IMR-90 (cell line): ENCODE measurements at regions not wholly inside any gene's neighbourhood (a gene's known extent, or its start where the extent isn't known, plus 50 kb on each side); places are given as distances from the start of the nearest gene placed in this dataset.

Experiments
- ATAC-seq: fragments of 200-7000 bp; cut with Tn5 transposase; 2 replicates; pipeline ENCODE4 v1.9.1; 2020; ENCODE audit warnings: low read depth, mild to moderate bottlenecking, moderate library complexity
- BruUV-seq: library from RNA; stranded (reverse); fragments of 400-500 nt; replicated peaks from 2 replicates; lab custom pipeline; 2021; lab: Mats Ljungman, UMichigan
- CTCF ChIA-PET: fragments of 300-600 bp; formaldehyde crosslinking; extraction: SDS; loops from one replicate; lab custom pipeline; 2021; ENCODE audit warnings: antibody characterized with exemption; lab: Yijun Ruan, JAX
- POLR2A ChIA-PET: fragments of 300-600 bp; sonication (Branson Sonifier 250); formaldehyde crosslinking; loops from one replicate; lab custom pipeline; 2022; ENCODE audit warnings: antibody characterized with exemption; ENCODE audit not compliant: unreplicated experiment; lab: Charles Lee
- DNase-seq: peaks from one replicate; pipeline ENCODE4 v3.0.0; 2013
- H2AFZ ChIP-seq: replicated peaks from 2 replicates; pipeline ENCODE3; 2013; ENCODE audit warnings: low read length, mild to moderate bottlenecking; ENCODE audit not compliant: poor library complexity
- H2AK5ac ChIP-seq: 2 replicates; pipeline ENCODE4 v1.6.1; 2013; ENCODE audit warnings: low read depth, low read length, inconsistent platforms
- H2AK9ac ChIP-seq: replicated peaks from 2 replicates; pipeline ENCODE3; 2013; ENCODE audit warnings: mild to moderate bottlenecking, low read depth, low read length, moderate library complexity; ENCODE audit not compliant: poor library complexity
- H2BK120ac ChIP-seq: 2 replicates; pipeline ENCODE4 v1.6.1; 2013; ENCODE audit warnings: low read depth, low read length, inconsistent platforms
- H2BK15ac ChIP-seq: 3 replicates; pipeline ENCODE4 v1.6.1; 2013; ENCODE audit warnings: low read depth, low read length, inconsistent platforms
- H2BK20ac ChIP-seq: 2 replicates; pipeline ENCODE4 v1.6.1; 2013; ENCODE audit warnings: low read depth, mild to moderate bottlenecking, inconsistent platforms, low read length, moderate library complexity
- H2BK5ac ChIP-seq: 2 replicates; pipeline ENCODE4 v1.6.1; 2013; ENCODE audit warnings: mild to moderate bottlenecking, low read depth, low read length, inconsistent platforms; ENCODE audit not compliant: poor library complexity, severe bottlenecking
- H3K14ac ChIP-seq: replicated peaks from 2 replicates; pipeline ENCODE4 v1.6.1; 2013; ENCODE audit warnings: low read depth, low read length, inconsistent platforms
- H3K18ac ChIP-seq: 2 replicates; pipeline ENCODE4 v1.6.1; 2013; ENCODE audit warnings: low read depth, low read length, control low read depth
- H3K23ac ChIP-seq: 2 replicates; pipeline ENCODE4 v1.6.1; 2013; ENCODE audit warnings: low read depth, low read length, inconsistent platforms
- H3K27ac ChIP-seq: 2 replicates; pipeline ENCODE4 v1.5.1; 2013; ENCODE audit warnings: mild to moderate bottlenecking, control low read depth, low read length; ENCODE audit not compliant: insufficient read depth
- H3K27me3 ChIP-seq: 2 replicates; pipeline ENCODE4 v1.6.1; 2013; ENCODE audit warnings: low read length; ENCODE audit not compliant: control insufficient read depth, insufficient read depth
- H3K36me3 ChIP-seq: 2 replicates; pipeline ENCODE4 v1.6.1; 2013; ENCODE audit warnings: low read length, mixed read lengths; ENCODE audit not compliant: control insufficient read depth, insufficient read depth
- H3K4ac ChIP-seq: 2 replicates; pipeline ENCODE4 v1.6.1; 2013; ENCODE audit warnings: low read depth, low read length, inconsistent platforms
- H3K4me1 ChIP-seq: 2 replicates; pipeline ENCODE4 v1.6.1; 2013; ENCODE audit warnings: low read length, mixed read lengths; ENCODE audit not compliant: control insufficient read depth, insufficient read depth
- H3K4me2 ChIP-seq: 2 replicates; pipeline ENCODE4 v1.6.1; 2013; ENCODE audit warnings: low read depth, mild to moderate bottlenecking, control low read depth, low read length, moderate library complexity
- H3K4me3 ChIP-seq: 2 replicates; pipeline ENCODE4 v1.5.1; 2013; ENCODE audit warnings: low read depth, mild to moderate bottlenecking, control low read depth, low read length, moderate library complexity; ENCODE audit not compliant: insufficient read depth
- H3K56ac ChIP-seq: 2 replicates; pipeline ENCODE4 v1.6.1; 2013; ENCODE audit warnings: low read length, inconsistent platforms; ENCODE audit not compliant: insufficient read depth; ENCODE audit errors: extremely low read depth
- H3K79me1 ChIP-seq, 2 experiments: 2 replicates each; pipeline ENCODE4 v1.6.1; 2013; ENCODE audit warnings: low read length in 2 of 2, inconsistent platforms in 1 of 2, low read depth in 1 of 2
- H3K9ac ChIP-seq: 2 replicates; pipeline ENCODE4 v1.6.1; 2013; ENCODE audit warnings: low read depth, low read length, control low read depth
- H3K9me1 ChIP-seq: 2 replicates; pipeline ENCODE4 v1.6.1; 2013; ENCODE audit warnings: low read length, inconsistent platforms; ENCODE audit not compliant: insufficient read depth
- H3K9me3 ChIP-seq: 2 replicates; pipeline ENCODE4 v1.6.1; 2013; ENCODE audit warnings: low read length; ENCODE audit not compliant: control insufficient read depth, insufficient read depth
- H4K20me1 ChIP-seq: 2 replicates; pipeline ENCODE4 v1.6.1; 2013; ENCODE audit warnings: low read length, inconsistent platforms; ENCODE audit not compliant: insufficient read depth
- H4K5ac ChIP-seq: 2 replicates; pipeline ENCODE4 v1.6.1; 2013; ENCODE audit warnings: mild to moderate bottlenecking, low read depth, low read length, control low read depth
- H4K8ac ChIP-seq, 2 experiments: 2 replicates each; pipeline ENCODE4 v1.6.1; 2013; ENCODE audit warnings: low read depth in 2 of 2, low read length in 2 of 2, control low read depth in 1 of 2, inconsistent platforms in 1 of 2
- H4K91ac ChIP-seq: 2 replicates; pipeline ENCODE4 v1.6.1; 2013; ENCODE audit warnings: low read depth, low read length, inconsistent platforms; ENCODE audit not compliant: insufficient read depth
- BHLHE40 ChIP-seq: fragments of 150-350 bp; IDR thresholded peaks from 2 replicates; pipeline ENCODE4 v1.6.1; 2016; ENCODE audit warnings: mild to moderate bottlenecking, low read depth, low read length
- CEBPB ChIP-seq: IDR thresholded peaks from 2 replicates; pipeline ENCODE4 v1.6.1; 2012; ENCODE audit warnings: low read depth, low read length, improper control_type of control experiment
- CHD1 ChIP-seq: IDR thresholded peaks from 2 replicates; pipeline ENCODE4 v1.6.1; 2012; ENCODE audit warnings: low read depth, low read length, improper control_type of control experiment
- CTCF ChIP-seq: conservative IDR thresholded peaks from 2 replicates; pipeline ENCODE4 v1.5.1; 2012; ENCODE audit warnings: mild to moderate bottlenecking, low read depth, low read length, improper control_type of control experiment
- FOS ChIP-seq: fragments of 150-350 bp; IDR thresholded peaks from 2 replicates; pipeline ENCODE4 v1.6.1; 2016; ENCODE audit warnings: low read depth, low read length
- MAFK ChIP-seq: IDR thresholded peaks from 2 replicates; pipeline ENCODE4 v1.6.1; 2012; ENCODE audit warnings: low read depth, low read length, improper control_type of control experiment
- MAZ ChIP-seq: IDR thresholded peaks from 2 replicates; pipeline ENCODE4 v1.6.1; 2012; ENCODE audit warnings: low read depth, mild to moderate bottlenecking, low read length, improper control_type of control experiment, moderate library complexity, borderline replicate concordance
- MXI1 ChIP-seq: IDR thresholded peaks from 2 replicates; pipeline ENCODE4 v1.6.1; 2012; ENCODE audit warnings: low read depth, mild to moderate bottlenecking, low read length, moderate library complexity, borderline replicate concordance
- NFE2L2 ChIP-seq: fragments of 150-350 bp; IDR thresholded peaks from 2 replicates; pipeline ENCODE4 v1.6.1; 2016; ENCODE audit warnings: low read depth, mild to moderate bottlenecking, low read length
- POLR2A ChIP-seq: IDR thresholded peaks from 2 replicates; pipeline ENCODE4 v1.6.1; 2012; ENCODE audit warnings: mild to moderate bottlenecking, low read depth, low read length
- RAD21 ChIP-seq: IDR thresholded peaks from 2 replicates; pipeline ENCODE4 v1.6.1; 2012; ENCODE audit warnings: low read length, improper control_type of control experiment
- RCOR1 ChIP-seq: IDR thresholded peaks from 2 replicates; pipeline ENCODE4 v1.6.1; 2012; ENCODE audit warnings: mild to moderate bottlenecking, low read length, improper control_type of control experiment; ENCODE audit not compliant: insufficient replicate concordance
- RFX5 ChIP-seq: IDR thresholded peaks from 2 replicates; pipeline ENCODE4 v1.8.0; 2012; ENCODE audit warnings: low read depth, mild to moderate bottlenecking, low read length, moderate library complexity
- SMC3 ChIP-seq: fragments of 150-350 bp; IDR thresholded peaks from 2 replicates; pipeline ENCODE4 v1.6.1; 2016; ENCODE audit warnings: low read depth, mild to moderate bottlenecking, antibody characterized with exemption, low read length, moderate library complexity
- USF2 ChIP-seq: fragments of 150-350 bp; IDR thresholded peaks from 2 replicates; pipeline ENCODE4 v1.6.1; 2017; ENCODE audit warnings: mild to moderate bottlenecking, antibody characterized with exemption, low read length, low read depth
- WGBS, 2 experiments: methylation state at CpG; one replicate each; pipeline versions ENCODE4 v1.1.5 to v1.1.7; 2013; ENCODE audit warnings: missing lambda C conversion rate in 2 of 2; ENCODE audit not compliant: insufficient read length in 1 of 2; ENCODE audit errors: extremely low coverage in 2 of 2; 5-methylcytosine and 5-hydroxymethylcytosine counted together
- dilution Hi-C: fragments of 300-500 bp; cut with HindIII; formaldehyde crosslinking; loops from one replicate; pipeline ENCODE4 v1.14.3; 2018; ENCODE audit warnings: low sequenced_read_pairs; ENCODE audit not compliant: unreplicated experiment
- in situ Hi-C: fragments of 300-500 bp; cut with MboI; formaldehyde crosslinking; loops from 3 replicates; pipeline ENCODE4 v1.14.3; 2019; ENCODE audit warnings: low sequenced_read_pairs, inconsistent platforms, mixed read lengths
- intact Hi-C: fragments of 100-400 bp; cut with micrococcal nuclease; formaldehyde crosslinking; loops from 2 replicates; pipeline ENCODE4 v1.10.0; 2022

- no peak overlapping the region for H2BK20ac ChIP-seq
- no peak overlapping the region for H2BK5ac ChIP-seq
- H3K9me3 ChIP-seq: peaks cover 6% of the 10 kb centered on the region; the same call in 1 of the 2 replicates
- H4K91ac ChIP-seq: no peak overlapping the region
- no peak overlapping the region for H2AFZ ChIP-seq
- TF ChIP-seq RAD21 (no peak), RFX5 (no peak), CEBPB (no peak), MAFK (no peak), SMC3 (no peak), CHD1 (no peak), NFE2L2 (no peak), CTCF (no peak), BHLHE40 (no peak), FOS (no peak), MAZ (no peak), USF2 (no peak), RCOR1 (no peak), POLR2A (no peak), MXI1 (no peak)
- CTCF ChIA-PET: no interaction called here
- dilution Hi-C loops (no loop called here), in situ Hi-C loops (no loop called here), intact Hi-C loops (no loop called here)
- no peak overlapping the region for H3K14ac ChIP-seq
- no peak overlapping the region for H3K4me3 ChIP-seq
- no peak overlapping the region for H3K23ac ChIP-seq
- H3K9ac ChIP-seq: no peak overlapping the region
- WGBS, 2 experiments: no CpG with 5 or more reads among the region's 4 CpGs
- H4K5ac ChIP-seq: no peak overlapping the region
- H2AK5ac ChIP-seq: no peak overlapping the region
- no peak overlapping the region for H3K4ac ChIP-seq
- H4K8ac ChIP-seq: no peak overlapping the region
- H3K56ac ChIP-seq: no peak overlapping the region
- H3K79me1 ChIP-seq: no peaks in the 10 kb centered on the region
- POLR2A ChIA-PET: no interaction called here
- H3K27ac ChIP-seq: no peak overlapping the region
- H2BK15ac ChIP-seq: no peak overlapping the region
- H2AK9ac ChIP-seq: no peak overlapping the region
- H3K18ac ChIP-seq: no peak overlapping the region
- H3K4me2 ChIP-seq: no peak overlapping the region
- H3K27me3 ChIP-seq: no peaks in the 10 kb centered on the region
- no peaks in the 10 kb centered on the region for H3K9me1 ChIP-seq
- no peaks in the 10 kb centered on the region for H4K20me1 ChIP-seq
- no peak overlapping the region for H2BK120ac ChIP-seq
- ATAC-seq (no peak), DNase-seq (no peak)
- H3K36me3 ChIP-seq: no peaks in the 10 kb centered on the region
- BruUV-seq: no TSS peak
- H3K4me1 ChIP-seq: no peaks in the 10 kb centered on the region
Measured at GRCh38 chr14:48490756-48491155, 815.4 kb upstream of the MDGA2 start.
